Neural cell (in vitro differentiated cells): ENCODE measurements at regions not wholly inside any gene's neighbourhood (a gene's known extent, or its start where the extent isn't known, plus 50 kb on each side); places are given as distances from the start of the nearest gene placed in this dataset.

Experiments
- H2AFZ ChIP-seq: fragments of 200-600, 300-800 bp; sonication (generic), shearing (Covaris generic); 2 replicates; pipeline ENCODE4 v1.6.0; 2014; ENCODE audit warnings: low read depth, mild to moderate bottlenecking, antibody characterized with exemption, low read length, moderate library complexity
- H3F3A ChIP-seq: fragments of 200-600 bp; shearing (Covaris generic); 2 replicates; pipeline ENCODE4 v1.6.1; 2016; ENCODE audit warnings: mild to moderate bottlenecking, moderate library complexity, mixed read lengths, antibody characterized with exemption, low read length; ENCODE audit not compliant: insufficient read depth, poor library complexity, severe bottlenecking
- H3K27ac ChIP-seq: fragments of 200-600, 300-800 bp; sonication (generic), shearing (Covaris generic); 2 replicates; pipeline ENCODE4 v1.5.1; 2014; ENCODE audit warnings: mild to moderate bottlenecking, low read length, moderate library complexity
- H3K27me3 ChIP-seq: fragments of 300-800, 200-600 bp; sonication (generic), shearing (Covaris generic); 2 replicates; pipeline ENCODE4 v1.6.0; 2014; ENCODE audit warnings: mild to moderate bottlenecking, low read depth, low read length, moderate library complexity; ENCODE audit not compliant: insufficient read depth
- H3K36me3 ChIP-seq: fragments of 300-800, 200-600 bp; sonication (generic), shearing (Covaris generic); 2 replicates; pipeline ENCODE4 v1.5.1; 2014; ENCODE audit warnings: mild to moderate bottlenecking, antibody characterized with exemption, low read length, moderate library complexity; ENCODE audit not compliant: insufficient read depth
- H3K4me2 ChIP-seq: fragments of 300-800, 200-600 bp; sonication (generic), shearing (Covaris generic); 2 replicates; pipeline ENCODE4 v1.6.0; 2014; ENCODE audit warnings: mild to moderate bottlenecking, low read length
- H3K4me3 ChIP-seq: fragments of 300-800, 200-600 bp; sonication (generic), shearing (Covaris generic); 2 replicates; pipeline ENCODE4 v1.5.1; 2014; ENCODE audit warnings: mild to moderate bottlenecking, low read length, moderate library complexity
- H3K79me2 ChIP-seq: fragments of 200-600 bp; shearing (Covaris generic); replicated peaks from 2 replicates; pipeline ENCODE4 v1.6.0; 2014; ENCODE audit warnings: mild to moderate bottlenecking, low read length, moderate library complexity; ENCODE audit not compliant: insufficient read depth
- H3K9ac ChIP-seq: fragments of 300-800, 200-600 bp; sonication (generic), shearing (Covaris generic); 2 replicates; pipeline ENCODE4 v1.6.1; 2016; ENCODE audit warnings: mild to moderate bottlenecking, low read length, mixed read lengths
- H3K9me2 ChIP-seq: fragments of 200-600 bp; shearing (Covaris generic); 2 replicates; pipeline ENCODE4 v1.6.1; 2016; ENCODE audit warnings: mild to moderate bottlenecking, low read length, mixed read lengths; ENCODE audit not compliant: insufficient read depth
- H3K9me3 ChIP-seq: fragments of 200-600, 300-800 bp; sonication (generic), shearing (Covaris generic); 2 replicates; pipeline ENCODE4 v1.6.1; 2016; ENCODE audit warnings: mild to moderate bottlenecking, mixed run types, low read length, moderate library complexity, mixed read lengths
- H4K20me1 ChIP-seq: fragments of 200-600 bp; shearing (Covaris generic); 2 replicates; pipeline ENCODE4 v1.6.1; 2016; ENCODE audit warnings: mild to moderate bottlenecking, mixed run types; ENCODE audit not compliant: insufficient read depth
- EP300 ChIP-seq: fragments of 450-650 bp; conservative IDR thresholded peaks from 2 replicates; pipeline ENCODE4 v1.6.1; 2014; ENCODE audit warnings: antibody characterized with exemption, mild to moderate bottlenecking, moderate library complexity; ENCODE audit not compliant: poor library complexity, severe bottlenecking
- EZH2 ChIP-seq: fragments of 200-600, 300-800 bp; shearing (Covaris generic), sonication (generic); IDR thresholded peaks from 2 replicates; pipeline ENCODE4 v1.6.1; 2014; ENCODE audit warnings: antibody characterized with exemption, low read length, borderline replicate concordance, mild to moderate bottlenecking; ENCODE audit not compliant: insufficient read depth, poor library complexity, severe bottlenecking
- MXI1 ChIP-seq: fragments of 450-650 bp; conservative IDR thresholded peaks from 2 replicates; pipeline ENCODE4 v1.6.1; 2014; ENCODE audit warnings: antibody characterized with exemption, mild to moderate bottlenecking; ENCODE audit not compliant: poor library complexity, severe bottlenecking
- POLR2AphosphoS5 ChIP-seq: IDR thresholded peaks from 2 replicates; pipeline ENCODE4 v1.6.1; 2012
- RAD21 ChIP-seq: fragments of 450-650 bp; conservative IDR thresholded peaks from 2 replicates; pipeline ENCODE4 v1.6.1; 2014; ENCODE audit warnings: antibody characterized with exemption, mild to moderate bottlenecking, moderate library complexity
- SMC3 ChIP-seq: fragments of 450-650 bp; conservative IDR thresholded peaks from 2 replicates; pipeline ENCODE4 v1.6.1; 2014; ENCODE audit warnings: antibody characterized with exemption, mild to moderate bottlenecking, moderate library complexity; ENCODE audit not compliant: poor library complexity
- TAF1 ChIP-seq: IDR thresholded peaks from 2 replicates; pipeline ENCODE4 v1.6.1; 2012; ENCODE audit warnings: low read depth
- TF ChIP-seq, protein P1 (sequence below): IDR thresholded peaks from 2 replicates; pipeline ENCODE4 v1.6.1; 2012; ENCODE audit warnings: borderline replicate concordance
- TF ChIP-seq, protein P2 (sequence below): fragments of 450-650 bp; IDR thresholded peaks from 2 replicates; pipeline ENCODE4 v1.5.1; 2014; ENCODE audit warnings: antibody characterized with exemption, mild to moderate bottlenecking, moderate library complexity; ENCODE audit not compliant: poor library complexity, severe bottlenecking

DNA sequence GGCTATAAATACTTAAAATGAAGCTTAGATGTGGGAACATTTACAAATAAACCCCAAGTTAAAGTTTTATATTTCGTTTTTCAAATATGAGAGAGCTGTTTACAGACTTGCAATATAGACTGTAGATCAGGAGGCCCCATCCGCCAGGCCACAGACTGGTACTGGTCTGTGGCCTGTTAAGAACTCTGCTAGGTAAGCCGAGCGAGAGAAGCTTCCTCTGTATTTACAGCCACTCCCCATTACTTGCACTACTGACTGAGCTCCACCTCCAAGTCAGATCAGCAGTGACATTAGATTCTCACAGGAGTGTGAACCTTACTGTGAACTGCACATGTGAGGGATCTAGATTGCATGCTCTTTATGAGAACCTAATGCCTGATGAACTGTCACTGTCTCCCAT lies 561.4 kb upstream of the FAM174A start:
- no peaks in the 10 kb centered on the region for H3K9me2 ChIP-seq
- H3K36me3 ChIP-seq = no peaks in the 10 kb centered on the region
- TF ChIP-seq, protein P1, sequence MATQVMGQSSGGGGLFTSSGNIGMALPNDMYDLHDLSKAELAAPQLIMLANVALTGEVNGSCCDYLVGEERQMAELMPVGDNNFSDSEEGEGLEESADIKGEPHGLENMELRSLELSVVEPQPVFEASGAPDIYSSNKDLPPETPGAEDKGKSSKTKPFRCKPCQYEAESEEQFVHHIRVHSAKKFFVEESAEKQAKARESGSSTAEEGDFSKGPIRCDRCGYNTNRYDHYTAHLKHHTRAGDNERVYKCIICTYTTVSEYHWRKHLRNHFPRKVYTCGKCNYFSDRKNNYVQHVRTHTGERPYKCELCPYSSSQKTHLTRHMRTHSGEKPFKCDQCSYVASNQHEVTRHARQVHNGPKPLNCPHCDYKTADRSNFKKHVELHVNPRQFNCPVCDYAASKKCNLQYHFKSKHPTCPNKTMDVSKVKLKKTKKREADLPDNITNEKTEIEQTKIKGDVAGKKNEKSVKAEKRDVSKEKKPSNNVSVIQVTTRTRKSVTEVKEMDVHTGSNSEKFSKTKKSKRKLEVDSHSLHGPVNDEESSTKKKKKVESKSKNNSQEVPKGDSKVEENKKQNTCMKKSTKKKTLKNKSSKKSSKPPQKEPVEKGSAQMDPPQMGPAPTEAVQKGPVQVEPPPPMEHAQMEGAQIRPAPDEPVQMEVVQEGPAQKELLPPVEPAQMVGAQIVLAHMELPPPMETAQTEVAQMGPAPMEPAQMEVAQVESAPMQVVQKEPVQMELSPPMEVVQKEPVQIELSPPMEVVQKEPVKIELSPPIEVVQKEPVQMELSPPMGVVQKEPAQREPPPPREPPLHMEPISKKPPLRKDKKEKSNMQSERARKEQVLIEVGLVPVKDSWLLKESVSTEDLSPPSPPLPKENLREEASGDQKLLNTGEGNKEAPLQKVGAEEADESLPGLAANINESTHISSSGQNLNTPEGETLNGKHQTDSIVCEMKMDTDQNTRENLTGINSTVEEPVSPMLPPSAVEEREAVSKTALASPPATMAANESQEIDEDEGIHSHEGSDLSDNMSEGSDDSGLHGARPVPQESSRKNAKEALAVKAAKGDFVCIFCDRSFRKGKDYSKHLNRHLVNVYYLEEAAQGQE = no peak
- TF ChIP-seq TAF1 = no peak
- no peak for TF ChIP-seq EP300
- no peak for TF ChIP-seq RAD21
- H3K9me3 ChIP-seq = no peaks in the 10 kb centered on the region
- no peak overlapping the region for H2AFZ ChIP-seq
- no peaks in the 10 kb centered on the region for H3K79me2 ChIP-seq
- H3K4me2 ChIP-seq = no peak overlapping the region
- H3K4me3 ChIP-seq = no peak overlapping the region
- H3F3A ChIP-seq = no peaks in the 10 kb centered on the region
- H4K20me1 ChIP-seq = no peaks in the 10 kb centered on the region
- no peak overlapping the region for H3K9ac ChIP-seq
- H3K27ac ChIP-seq = no peak overlapping the region
- H3K27me3 ChIP-seq = no peaks in the 10 kb centered on the region

DNA sequence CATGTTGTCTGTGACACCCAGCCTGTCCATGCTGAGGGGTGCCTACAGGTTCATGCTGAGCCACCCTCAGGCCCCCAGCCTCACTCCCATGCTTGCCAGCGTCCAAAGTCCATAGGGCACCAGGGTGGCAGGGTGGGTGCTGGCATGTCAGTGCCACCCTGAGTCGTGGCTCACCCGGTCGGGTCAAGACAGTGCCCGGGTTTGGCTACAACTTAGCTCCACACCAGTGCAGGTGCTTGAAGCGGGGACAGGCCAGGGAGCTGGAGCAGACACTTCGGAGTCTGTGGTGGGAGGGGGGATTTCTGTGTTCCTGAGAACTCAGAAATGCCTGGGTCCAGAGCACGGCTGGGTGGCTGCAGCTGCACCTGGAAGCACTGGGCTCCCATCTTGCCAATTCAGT lies 579.2 kb upstream of the FAM174A start:
- H2AFZ ChIP-seq = no peak overlapping the region
- H3K9ac ChIP-seq = no peak overlapping the region
- H3K27me3 ChIP-seq = no peaks in the 10 kb centered on the region
- no peak overlapping the region for H3K4me3 ChIP-seq
- H3K27ac ChIP-seq = no peak overlapping the region
- no peaks in the 10 kb centered on the region for H3F3A ChIP-seq
- H3K36me3 ChIP-seq = no peaks in the 10 kb centered on the region
- H3K9me2 ChIP-seq = no peaks in the 10 kb centered on the region
- H3K9me3 ChIP-seq = no peaks in the 10 kb centered on the region
- H4K20me1 ChIP-seq = no peaks in the 10 kb centered on the region
- TF ChIP-seq, protein P1 = no peak
- TF ChIP-seq EP300 (no peak), POLR2AphosphoS5 (no peak), EZH2 (no peak), RAD21 (no peak), TAF1 (no peak), SMC3 (no peak), MXI1 (no peak)
- TF ChIP-seq, protein P2, sequence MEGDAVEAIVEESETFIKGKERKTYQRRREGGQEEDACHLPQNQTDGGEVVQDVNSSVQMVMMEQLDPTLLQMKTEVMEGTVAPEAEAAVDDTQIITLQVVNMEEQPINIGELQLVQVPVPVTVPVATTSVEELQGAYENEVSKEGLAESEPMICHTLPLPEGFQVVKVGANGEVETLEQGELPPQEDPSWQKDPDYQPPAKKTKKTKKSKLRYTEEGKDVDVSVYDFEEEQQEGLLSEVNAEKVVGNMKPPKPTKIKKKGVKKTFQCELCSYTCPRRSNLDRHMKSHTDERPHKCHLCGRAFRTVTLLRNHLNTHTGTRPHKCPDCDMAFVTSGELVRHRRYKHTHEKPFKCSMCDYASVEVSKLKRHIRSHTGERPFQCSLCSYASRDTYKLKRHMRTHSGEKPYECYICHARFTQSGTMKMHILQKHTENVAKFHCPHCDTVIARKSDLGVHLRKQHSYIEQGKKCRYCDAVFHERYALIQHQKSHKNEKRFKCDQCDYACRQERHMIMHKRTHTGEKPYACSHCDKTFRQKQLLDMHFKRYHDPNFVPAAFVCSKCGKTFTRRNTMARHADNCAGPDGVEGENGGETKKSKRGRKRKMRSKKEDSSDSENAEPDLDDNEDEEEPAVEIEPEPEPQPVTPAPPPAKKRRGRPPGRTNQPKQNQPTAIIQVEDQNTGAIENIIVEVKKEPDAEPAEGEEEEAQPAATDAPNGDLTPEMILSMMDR = no peak
- no peak overlapping the region for H3K4me2 ChIP-seq
- H3K79me2 ChIP-seq = no peaks in the 10 kb centered on the region
